Transverse colon (tissue), 3 donors: ENCODE measurements at regions not wholly inside any gene's neighbourhood (a gene's known extent, or its start where the extent isn't known, plus 50 kb on each side); places are given as distances from the start of the nearest gene placed in this dataset.

Experiments used
- POLR2A ChIP-seq: fragments of 450-650 bp; IDR thresholded peaks from one replicate; pipeline ENCODE4 v1.6.1; 2016; ENCODE audit warnings: antibody characterized with exemption, mild to moderate bottlenecking, moderate library complexity
- TF ChIP-seq, protein P1 (sequence below), 5 experiments: fragments of 200-600 bp in 3 of 5; fragments of 450-650 bp in 2 of 5; sonication (generic) in 3 of 5; IDR thresholded peaks; 1 replicate in 2 of 5; 2 replicates in 3 of 5; pipeline ENCODE4 v1.5.1; 2016 to 2017; ENCODE audit warnings: antibody characterized with exemption in 5 of 5, inconsistent platforms in 3 of 5, mild to moderate bottlenecking in 2 of 5, moderate library complexity in 1 of 5

DNA sequence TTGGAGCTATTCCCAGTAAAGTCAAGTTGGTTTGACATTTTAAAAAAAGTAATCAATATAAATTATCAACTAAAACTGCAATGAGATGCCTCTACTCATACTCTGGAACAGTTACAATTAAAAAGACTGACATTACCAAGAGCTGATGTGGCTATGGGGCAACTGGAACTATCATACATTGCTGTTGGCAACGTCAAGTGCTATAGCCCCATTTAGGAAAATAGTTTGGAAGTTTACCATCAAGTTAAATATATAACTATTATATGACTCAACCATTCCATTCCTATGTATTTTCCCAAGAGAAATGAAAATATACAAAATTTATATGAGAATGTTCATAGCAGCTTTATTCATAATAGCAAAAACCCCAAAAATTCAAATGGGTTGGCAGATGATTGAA is 111.4 kb upstream of the HDGFL1 start:
- TF ChIP-seq, protein P1, sequence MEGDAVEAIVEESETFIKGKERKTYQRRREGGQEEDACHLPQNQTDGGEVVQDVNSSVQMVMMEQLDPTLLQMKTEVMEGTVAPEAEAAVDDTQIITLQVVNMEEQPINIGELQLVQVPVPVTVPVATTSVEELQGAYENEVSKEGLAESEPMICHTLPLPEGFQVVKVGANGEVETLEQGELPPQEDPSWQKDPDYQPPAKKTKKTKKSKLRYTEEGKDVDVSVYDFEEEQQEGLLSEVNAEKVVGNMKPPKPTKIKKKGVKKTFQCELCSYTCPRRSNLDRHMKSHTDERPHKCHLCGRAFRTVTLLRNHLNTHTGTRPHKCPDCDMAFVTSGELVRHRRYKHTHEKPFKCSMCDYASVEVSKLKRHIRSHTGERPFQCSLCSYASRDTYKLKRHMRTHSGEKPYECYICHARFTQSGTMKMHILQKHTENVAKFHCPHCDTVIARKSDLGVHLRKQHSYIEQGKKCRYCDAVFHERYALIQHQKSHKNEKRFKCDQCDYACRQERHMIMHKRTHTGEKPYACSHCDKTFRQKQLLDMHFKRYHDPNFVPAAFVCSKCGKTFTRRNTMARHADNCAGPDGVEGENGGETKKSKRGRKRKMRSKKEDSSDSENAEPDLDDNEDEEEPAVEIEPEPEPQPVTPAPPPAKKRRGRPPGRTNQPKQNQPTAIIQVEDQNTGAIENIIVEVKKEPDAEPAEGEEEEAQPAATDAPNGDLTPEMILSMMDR (IDR thresholded peaks at IDR 0.05): no peak
- TF ChIP-seq POLR2A: no peak
